Caco-2 (cell line): ENCODE measurements at regions not wholly inside any gene's neighbourhood (a gene's known extent, or its start where the extent isn't known, plus 50 kb on each side); places are given as distances from the start of the nearest gene placed in this dataset.

ENCODE experiments used
- BruUV-seq: library from RNA; stranded (reverse); fragments of 400-500 nt; replicated peaks from 2 replicates; lab custom pipeline; 2021; lab: Mats Ljungman, UMichigan
- CTCF ChIA-PET: fragments of 300-600 bp; sonication (Branson Sonifier 250); formaldehyde crosslinking; loops from one replicate; lab custom pipeline; 2022; ENCODE audit warnings: antibody characterized with exemption; lab: Charles Lee
- POLR2A ChIA-PET: fragments of 300-600 bp; sonication (Branson Sonifier 250); formaldehyde crosslinking; loops from one replicate; lab custom pipeline; 2022; ENCODE audit warnings: antibody characterized with exemption; lab: Charles Lee
- DNase-seq, 2 experiments: peaks; one replicate each; pipeline versions ENCODE4 v3.0.0 to v3.0.0-alpha.2; 2020 to 2022
- H3K27me3 ChIP-seq: replicated peaks from 2 replicates; pipeline ENCODE4 v1.6.0; 2011; ENCODE audit warnings: low read length; ENCODE audit not compliant: control insufficient read depth, insufficient read depth
- H3K36me3 ChIP-seq: 2 replicates; pipeline ENCODE4 v1.5.1; 2011; ENCODE audit warnings: low read length; ENCODE audit not compliant: control insufficient read depth, insufficient read depth
- H3K4me1 ChIP-seq: fragments of 250-450 bp; sonication (Bioruptor Pico); 2 replicates; pipeline ENCODE4 v1.5.1; 2020; ENCODE audit warnings: mild to moderate bottlenecking
- H3K4me3 ChIP-seq: 2 replicates; pipeline ENCODE4 v1.5.1; 2011; ENCODE audit warnings: low read depth, mild to moderate bottlenecking, control low read depth, low read length
- H3K9me3 ChIP-seq: fragments of 250-450 bp; sonication (Bioruptor Pico); 2 replicates; pipeline ENCODE4 v1.5.1; 2020; ENCODE audit warnings: mild to moderate bottlenecking, moderate library complexity
- H3K27ac Mint-ChIP-seq: one replicate; pipeline ENCODE4 v1.8.0; 2022; ENCODE audit warnings: mixed read lengths; ENCODE audit not compliant: unreplicated experiment
- H3K27me3 Mint-ChIP-seq: one replicate; pipeline ENCODE4 v1.8.0; 2022; ENCODE audit warnings: mixed read lengths; ENCODE audit not compliant: insufficient read depth, unreplicated experiment
- H3K36me3 Mint-ChIP-seq: one replicate; pipeline ENCODE4 v1.8.0; 2022; ENCODE audit warnings: mild to moderate bottlenecking, mixed read lengths; ENCODE audit not compliant: insufficient read depth, unreplicated experiment
- H3K4me1 Mint-ChIP-seq: one replicate; pipeline ENCODE4 v1.8.0; 2022; ENCODE audit warnings: low read depth, mixed read lengths; ENCODE audit not compliant: unreplicated experiment
- H3K4me3 Mint-ChIP-seq: one replicate; pipeline ENCODE4 v1.8.0; 2022; ENCODE audit warnings: mild to moderate bottlenecking, moderate library complexity, mixed read lengths; ENCODE audit not compliant: unreplicated experiment
- H3K9me3 Mint-ChIP-seq: one replicate; pipeline ENCODE4 v1.8.0; 2022; ENCODE audit warnings: mixed read lengths; ENCODE audit not compliant: unreplicated experiment
- intact Hi-C: fragments of 100-400 bp; cut with micrococcal nuclease; formaldehyde crosslinking; loops from one replicate; pipeline ENCODE4 v1.10.0; 2022; ENCODE audit not compliant: unreplicated experiment
- TF ChIP-seq, protein P1 (sequence below), 2 experiments: fragments of 200-600 bp in 1 of 2; IDR thresholded peaks; 1 replicate in 1 of 2; 2 replicates in 1 of 2; pipeline versions ENCODE4 v1.5.1 to v1.8.0; 2011 to 2022; ENCODE audit warnings: antibody characterized with exemption in 1 of 2, control low read depth in 1 of 2, inconsistent platforms in 1 of 2, low read depth in 1 of 2, low read length in 1 of 2, mild to moderate bottlenecking in 1 of 2, moderate library complexity in 1 of 2; ENCODE audit not compliant: insufficient read depth in 1 of 2, severe bottlenecking in 1 of 2, unreplicated experiment in 1 of 2

DNA sequence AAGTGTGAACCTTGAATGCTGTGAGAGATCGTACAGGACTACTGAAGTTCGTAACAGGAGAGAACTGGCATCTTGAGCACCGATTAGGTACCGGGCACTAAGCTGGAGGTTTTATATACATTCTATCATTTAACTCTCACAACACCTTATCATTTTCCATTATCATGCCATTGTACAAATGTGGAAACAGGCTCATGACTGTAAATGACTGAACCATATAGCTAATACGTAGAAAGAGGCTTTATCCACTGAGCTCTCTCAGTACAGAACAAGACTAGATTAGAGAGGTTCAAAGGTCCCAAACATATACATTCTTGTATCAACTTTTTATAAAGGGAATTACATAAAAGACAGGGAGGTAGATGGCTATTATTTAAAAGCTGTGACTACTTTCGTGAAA is 130.6 kb downstream of the CEP57L1 start:
- Mint-ChIP-seq H3K4me1 (no peaks in the 10 kb centered on the region), H3K9me3 (no peaks in the 10 kb centered on the region), H3K4me3 (no peak overlapping the region), H3K36me3 (no peaks in the 10 kb centered on the region), H3K27me3 (no peaks in the 10 kb centered on the region), H3K27ac (no peak overlapping the region)
- TF ChIP-seq, protein P1, sequence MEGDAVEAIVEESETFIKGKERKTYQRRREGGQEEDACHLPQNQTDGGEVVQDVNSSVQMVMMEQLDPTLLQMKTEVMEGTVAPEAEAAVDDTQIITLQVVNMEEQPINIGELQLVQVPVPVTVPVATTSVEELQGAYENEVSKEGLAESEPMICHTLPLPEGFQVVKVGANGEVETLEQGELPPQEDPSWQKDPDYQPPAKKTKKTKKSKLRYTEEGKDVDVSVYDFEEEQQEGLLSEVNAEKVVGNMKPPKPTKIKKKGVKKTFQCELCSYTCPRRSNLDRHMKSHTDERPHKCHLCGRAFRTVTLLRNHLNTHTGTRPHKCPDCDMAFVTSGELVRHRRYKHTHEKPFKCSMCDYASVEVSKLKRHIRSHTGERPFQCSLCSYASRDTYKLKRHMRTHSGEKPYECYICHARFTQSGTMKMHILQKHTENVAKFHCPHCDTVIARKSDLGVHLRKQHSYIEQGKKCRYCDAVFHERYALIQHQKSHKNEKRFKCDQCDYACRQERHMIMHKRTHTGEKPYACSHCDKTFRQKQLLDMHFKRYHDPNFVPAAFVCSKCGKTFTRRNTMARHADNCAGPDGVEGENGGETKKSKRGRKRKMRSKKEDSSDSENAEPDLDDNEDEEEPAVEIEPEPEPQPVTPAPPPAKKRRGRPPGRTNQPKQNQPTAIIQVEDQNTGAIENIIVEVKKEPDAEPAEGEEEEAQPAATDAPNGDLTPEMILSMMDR (IDR thresholded peaks at IDR 0.05; ENCODE audit: insufficient read depth in 1 of 2, low read depth in 1 of 2, low read length in 1 of 2, severe bottlenecking in 1 of 2, unreplicated experiment in 1 of 2) = no peak
- no peaks in the 10 kb centered on the region for H3K36me3 ChIP-seq
- BruUV-seq = no TSS peak
- no peak for DNase-seq
- CTCF ChIA-PET = no interaction called here
- POLR2A ChIA-PET = no interaction called here
- H3K4me3 ChIP-seq = no peak overlapping the region
- H3K4me1 ChIP-seq = peaks cover 7% of the 10 kb centered on the region; the same call in 1 of the 2 replicates
- H3K9me3 ChIP-seq = no peaks in the 10 kb centered on the region
- H3K27me3 ChIP-seq = peaks cover 1% of the 10 kb centered on the region; the same call in 1 of the 2 replicates
- intact Hi-C loops = no loop called here

GRCh38 chr6:109224994-109225393 is 129.7 kb downstream of the CEP57L1 start:
- POLR2A ChIA-PET = no interaction called here
- no peaks in the 10 kb centered on the region for H3K27me3 Mint-ChIP-seq
- H3K4me3 Mint-ChIP-seq = no peak overlapping the region
- H3K9me3 Mint-ChIP-seq = no peaks in the 10 kb centered on the region
- peaks cover 1% of the 10 kb centered on the region; the same call in 1 of the 2 replicates for H3K27me3 ChIP-seq
- H3K9me3 ChIP-seq = no peaks in the 10 kb centered on the region
- no TSS peak for BruUV-seq
- no peaks in the 10 kb centered on the region for H3K4me1 Mint-ChIP-seq
- H3K36me3 Mint-ChIP-seq = no peaks in the 10 kb centered on the region
- no peak overlapping the region for H3K27ac Mint-ChIP-seq
- CTCF ChIA-PET = no interaction called here
- TF ChIP-seq, protein P1 (IDR thresholded peaks at IDR 0.05; ENCODE audit: insufficient read depth in 1 of 2, low read depth in 1 of 2, low read length in 1 of 2, severe bottlenecking in 1 of 2, unreplicated experiment in 1 of 2) = no peak
- intact Hi-C loops = no loop called here
- H3K4me3 ChIP-seq = no peak overlapping the region
- no peaks in the 10 kb centered on the region for H3K36me3 ChIP-seq
- peaks cover 7% of the 10 kb centered on the region; the same call in 1 of the 2 replicates for H3K4me1 ChIP-seq
- no peak for DNase-seq

DNA sequence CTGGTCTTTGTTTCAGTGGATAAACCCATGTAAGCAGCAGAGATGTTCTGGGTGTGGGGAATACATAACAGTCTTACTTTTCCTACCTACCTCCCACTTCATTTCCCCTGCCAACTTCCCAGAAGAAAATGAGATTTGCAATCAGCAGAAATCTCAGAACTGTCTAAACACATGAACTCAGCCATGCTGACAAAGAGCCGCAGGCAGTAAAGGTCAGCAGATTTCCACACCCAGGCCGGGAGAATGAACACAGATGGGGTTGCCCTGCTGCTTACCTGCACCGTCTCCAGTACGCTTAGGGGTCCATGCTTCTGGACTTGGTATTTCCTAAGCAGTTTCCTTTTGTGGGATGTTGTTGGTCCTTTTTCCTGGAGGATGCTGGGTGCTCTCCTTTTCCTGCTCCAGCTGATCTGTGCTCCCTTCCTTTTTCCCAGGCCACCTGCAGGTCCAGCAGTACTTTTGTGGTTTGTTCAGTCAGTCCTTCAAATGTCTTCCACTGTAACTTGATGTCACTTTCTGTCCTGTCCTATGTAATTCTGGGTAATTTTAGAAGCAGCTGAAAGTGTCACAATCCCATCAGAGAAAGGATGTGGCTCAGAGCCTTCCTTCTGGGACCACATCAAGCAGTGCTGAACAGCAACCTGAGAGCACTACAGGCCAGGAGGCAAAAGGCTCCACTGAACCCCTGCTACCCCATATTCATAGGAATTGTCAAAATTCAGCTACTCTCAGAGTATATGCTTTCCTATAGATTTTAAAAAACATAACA is 129.0 kb downstream of the CEP57L1 start:
- H3K4me3 ChIP-seq = no peak overlapping the region
- no peak overlapping the region for H3K27ac Mint-ChIP-seq
- CTCF ChIA-PET = no interaction called here
- no peaks in the 10 kb centered on the region for H3K27me3 Mint-ChIP-seq
- H3K4me1 ChIP-seq = peaks cover 1% of the 10 kb centered on the region; the same call in 1 of the 2 replicates
- no peaks in the 10 kb centered on the region for H3K9me3 Mint-ChIP-seq
- POLR2A ChIA-PET = no interaction called here
- H3K36me3 ChIP-seq = no peaks in the 10 kb centered on the region
- no peaks in the 10 kb centered on the region for H3K9me3 ChIP-seq
- peaks cover 1% of the 10 kb centered on the region; the same call in 1 of the 2 replicates for H3K27me3 ChIP-seq
- no peaks in the 10 kb centered on the region for H3K4me1 Mint-ChIP-seq
- DNase-seq = no peak
- no peaks in the 10 kb centered on the region for H3K36me3 Mint-ChIP-seq
- intact Hi-C loops = no loop called here
- no TSS peak for BruUV-seq
- TF ChIP-seq, protein P1 (IDR thresholded peaks at IDR 0.05; ENCODE audit: insufficient read depth in 1 of 2, low read depth in 1 of 2, low read length in 1 of 2, severe bottlenecking in 1 of 2, unreplicated experiment in 1 of 2) = no peak
- no peak overlapping the region for H3K4me3 Mint-ChIP-seq
